ENCODE measurements at regions not wholly inside any gene's neighbourhood (a gene's known extent, or its start where the extent isn't known, plus 50 kb on each side); places are given as distances from the start of the nearest gene placed in this dataset.

DNA sequence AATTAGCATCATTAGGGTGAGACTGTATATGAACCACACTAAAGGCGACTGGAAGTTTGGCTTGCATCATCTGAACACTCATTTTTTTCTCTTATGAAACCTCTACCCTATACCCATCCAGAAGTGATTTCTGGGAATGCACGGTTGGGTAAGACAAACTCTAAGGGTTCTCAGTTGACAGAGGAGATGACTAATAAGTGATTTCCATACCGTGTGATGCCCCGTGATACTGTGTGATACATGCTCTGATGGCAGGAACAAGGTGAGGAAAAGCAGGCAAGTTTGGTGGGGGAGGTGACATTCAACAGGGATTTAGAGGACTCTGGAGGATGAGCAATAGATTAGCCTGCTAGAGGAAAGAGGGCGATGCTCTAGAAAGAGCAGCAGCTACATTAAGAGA, 156.4 kb upstream of the CCL2 start:
- no peak for FAIRE-seq
- no peak for DNase-seq (ENCODE audit: insufficient read length, low spot score)

DNA sequence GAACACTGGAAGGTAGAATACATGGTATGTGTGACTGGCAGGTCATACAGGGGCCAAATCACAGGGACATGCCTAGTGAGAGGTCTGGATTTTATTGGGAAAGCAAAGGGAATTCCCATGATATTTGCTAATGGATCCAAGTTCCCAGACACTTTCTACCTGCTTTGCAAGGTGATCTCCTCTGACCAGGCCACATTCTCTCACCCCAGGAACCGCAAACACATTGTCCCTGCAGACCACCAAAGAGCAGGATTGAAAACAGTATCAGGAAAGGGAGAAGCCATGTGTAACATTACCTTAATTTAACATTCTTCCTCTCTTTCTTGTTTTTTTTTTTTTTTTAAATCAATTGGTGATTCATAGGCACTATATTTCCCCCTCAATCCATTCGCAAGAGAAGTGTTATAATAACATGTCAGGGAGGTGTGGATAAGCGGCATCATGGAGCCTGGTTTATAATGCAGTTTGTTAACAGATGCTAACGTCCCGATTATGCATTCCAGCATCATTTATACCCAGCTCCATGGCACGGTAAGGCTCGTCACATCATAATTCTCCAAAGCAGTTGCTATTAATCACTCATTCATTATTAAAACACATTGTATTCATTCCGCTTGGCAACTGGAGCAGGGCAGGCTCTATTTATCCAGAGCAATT, 155.1 kb upstream of the CCL2 start:
- FAIRE-seq: no peak
- no peak for DNase-seq (ENCODE audit: insufficient read length, low spot score)

DNA sequence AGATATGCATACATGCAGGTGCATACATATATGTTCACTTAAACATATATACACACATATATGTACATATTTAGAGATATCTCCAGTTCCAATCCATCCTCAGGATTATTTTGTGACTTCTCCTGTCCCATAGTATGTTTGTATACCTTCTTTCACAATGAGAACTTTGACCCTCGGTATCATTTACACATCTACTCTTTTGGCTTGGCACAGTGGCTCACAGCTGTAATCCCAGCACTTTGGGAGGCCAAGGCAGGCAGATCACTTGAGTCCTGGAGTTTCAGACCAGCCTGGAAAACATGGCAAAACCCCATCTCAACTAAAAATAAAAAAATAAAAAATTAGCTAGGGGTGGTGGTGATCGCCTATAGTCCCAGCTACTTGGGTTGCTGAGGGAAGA, 148.1 kb upstream of the CCL2 start:
- FAIRE-seq (no peak), DNase-seq (ENCODE audit: insufficient read length, low spot score) (no peak)

- DNase-seq (ENCODE audit: insufficient read length, low spot score): no peak
- no peak for FAIRE-seq
Observed at GRCh38 chr17:34110315-34110714, 144.8 kb upstream of the CCL2 start.

DNA sequence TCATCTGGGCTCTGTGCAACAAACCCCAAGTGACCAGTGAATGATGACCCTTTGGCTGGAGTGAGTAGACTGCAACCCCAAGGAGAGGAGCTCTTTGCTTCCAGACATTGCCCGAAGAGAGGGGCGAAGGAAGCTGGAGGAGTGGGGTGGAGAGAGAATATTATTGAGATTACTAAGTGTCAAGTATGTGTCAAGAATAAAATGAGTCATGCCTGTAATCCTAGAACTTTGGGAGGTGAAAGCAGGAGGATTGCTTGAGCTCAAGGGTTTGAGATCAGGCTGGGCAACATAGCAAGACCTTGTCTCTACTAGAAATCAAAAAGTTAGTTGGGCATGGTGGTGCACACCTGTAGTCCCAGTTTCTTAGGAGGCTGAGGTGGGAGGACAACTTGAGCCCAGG, 142.0 kb upstream of the CCL2 start:
- no peak for DNase-seq (ENCODE audit: insufficient read length, low spot score)
- no peak for FAIRE-seq

GRCh38 chr17:34114174-34114573, 140.9 kb upstream of the CCL2 start:
- FAIRE-seq (no peak), DNase-seq (ENCODE audit: insufficient read length, low spot score) (no peak)

GRCh38 chr17:34116306-34116705, 138.8 kb upstream of the CCL2 start:
- FAIRE-seq (no peak), DNase-seq (ENCODE audit: insufficient read length, low spot score) (no peak)

DNA sequence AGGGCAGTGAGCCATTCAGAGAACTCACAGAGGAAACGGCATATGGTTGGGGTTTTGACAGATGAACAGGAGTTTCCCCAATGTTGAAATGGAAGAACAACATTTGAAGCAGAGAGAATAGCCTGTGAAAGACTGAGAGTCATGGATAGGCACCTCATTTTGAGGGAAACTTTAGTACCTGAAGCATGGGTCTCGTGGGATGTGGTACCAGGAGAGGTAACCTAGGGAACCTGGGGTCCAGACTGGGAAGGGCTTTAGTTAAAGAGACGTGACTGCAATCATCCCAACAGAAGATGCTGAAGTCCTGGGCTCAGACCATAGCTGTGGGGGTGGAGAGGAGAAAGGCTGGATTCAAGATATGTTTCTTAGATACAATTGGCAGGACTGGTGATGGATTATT, 137.8 kb upstream of the CCL2 start:
- DNase-seq (ENCODE audit: insufficient read length, low spot score) (no peak), FAIRE-seq (no peak)

DNA sequence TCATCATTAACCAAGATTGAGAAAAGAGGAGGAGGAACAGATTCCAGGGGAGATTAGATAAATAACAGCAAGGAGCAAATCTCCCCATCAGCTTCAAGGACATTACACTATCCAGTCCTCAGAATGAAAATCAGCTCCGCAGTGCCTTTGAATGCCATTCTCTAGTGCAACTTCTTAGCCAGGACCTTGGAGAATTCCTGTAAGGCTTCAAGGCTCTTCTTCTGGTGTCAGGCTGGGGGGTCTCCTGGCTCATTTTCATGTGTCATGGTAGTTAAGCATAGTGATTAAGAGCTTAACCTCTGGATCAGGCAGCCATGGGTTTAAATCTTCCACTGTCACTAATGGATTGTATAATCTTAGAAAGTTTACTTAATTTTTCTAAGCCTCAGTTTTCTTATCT, 137.3 kb upstream of the CCL2 start:
- DNase-seq (ENCODE audit: insufficient read length, low spot score): no peak
- no peak for FAIRE-seq

DNA sequence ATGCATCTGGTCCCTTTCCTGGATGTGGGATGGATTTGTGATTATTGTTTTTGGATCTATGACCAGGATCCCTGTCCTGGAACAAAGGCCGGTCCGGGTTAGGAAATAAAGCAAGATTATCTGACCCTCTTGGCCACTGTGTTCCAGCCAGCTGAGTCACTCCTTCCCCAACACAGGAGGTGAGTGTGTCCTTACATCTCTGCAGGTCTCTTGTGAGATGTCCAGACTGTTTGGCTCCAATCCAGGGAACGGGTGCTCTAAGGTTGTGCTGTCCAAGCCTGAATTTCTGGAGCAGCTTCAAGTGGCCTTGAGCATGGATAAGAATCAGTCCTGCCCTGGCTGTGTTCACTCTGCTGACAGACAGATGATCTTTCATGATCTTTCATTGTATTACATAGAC, 136.5 kb upstream of the CCL2 start:
- no peak for DNase-seq (ENCODE audit: insufficient read length, low spot score)
- FAIRE-seq: no peak

DNA sequence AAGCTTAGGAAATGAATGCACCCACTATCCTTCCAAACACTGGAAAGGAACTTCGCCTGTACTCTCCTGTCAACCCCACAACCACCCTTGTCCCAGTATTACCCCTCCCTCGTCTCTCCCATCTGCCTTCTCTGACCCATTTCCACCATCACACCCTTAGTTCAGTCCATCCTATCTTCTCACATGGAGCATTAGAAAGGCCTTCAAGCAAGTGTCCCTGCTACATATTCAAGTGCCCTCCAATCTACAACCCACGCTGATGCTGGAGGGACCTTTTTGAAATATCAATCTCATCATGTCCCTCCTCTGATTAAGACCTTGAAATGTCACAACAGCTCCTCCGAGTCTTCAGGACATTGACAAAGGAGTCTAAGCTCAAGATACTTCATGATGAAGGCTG, 133.8 kb upstream of the CCL2 start:
- DNase-seq (ENCODE audit: insufficient read length, low spot score): no peak
- no peak for FAIRE-seq

DNA sequence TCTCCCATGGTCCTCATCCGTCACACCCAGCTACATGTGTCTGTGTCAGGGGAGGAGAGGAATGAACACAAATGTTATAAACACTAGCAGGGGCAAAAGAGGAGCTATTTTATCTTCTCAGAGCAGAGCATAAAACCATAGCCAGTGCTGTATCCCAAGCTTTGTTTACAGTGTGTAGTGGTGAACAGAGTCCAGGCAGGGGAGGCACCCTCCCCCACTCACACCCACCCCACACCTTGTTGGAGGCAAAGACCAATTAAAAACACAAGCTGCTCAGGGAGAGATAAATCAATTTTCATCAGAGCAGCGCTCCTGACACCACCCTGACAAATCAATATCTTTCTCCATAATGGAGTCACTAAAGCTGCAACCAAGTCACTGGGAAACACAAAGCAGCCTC, 132.6 kb upstream of the CCL2 start:
- DNase-seq (ENCODE audit: insufficient read length, low spot score): no peak

DNA sequence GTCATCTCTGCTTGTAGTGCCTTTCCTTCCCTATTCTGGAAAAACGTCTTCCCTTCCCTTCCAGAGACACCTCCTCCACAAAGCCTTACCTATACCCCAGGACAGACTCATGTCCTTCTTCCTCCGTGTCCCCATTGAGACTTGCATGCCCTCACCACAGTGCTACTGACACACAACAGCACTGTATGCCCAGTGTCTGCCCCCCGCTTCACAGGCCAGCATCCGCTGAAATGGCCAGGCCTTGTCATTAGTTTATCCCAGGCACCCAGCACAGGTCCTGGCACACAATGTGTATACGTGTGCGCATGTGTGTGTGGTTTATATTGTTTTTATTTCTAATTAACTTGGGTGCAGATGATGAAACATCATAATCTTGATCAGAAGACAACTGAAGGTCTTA, 130.1 kb upstream of the CCL2 start:
- no peak for FAIRE-seq
- DNase-seq (ENCODE audit: insufficient read length, low spot score): no peak

More for the DNA sequence above, 132.6 kb upstream of the CCL2 start:
- no peak for FAIRE-seq

DNA sequence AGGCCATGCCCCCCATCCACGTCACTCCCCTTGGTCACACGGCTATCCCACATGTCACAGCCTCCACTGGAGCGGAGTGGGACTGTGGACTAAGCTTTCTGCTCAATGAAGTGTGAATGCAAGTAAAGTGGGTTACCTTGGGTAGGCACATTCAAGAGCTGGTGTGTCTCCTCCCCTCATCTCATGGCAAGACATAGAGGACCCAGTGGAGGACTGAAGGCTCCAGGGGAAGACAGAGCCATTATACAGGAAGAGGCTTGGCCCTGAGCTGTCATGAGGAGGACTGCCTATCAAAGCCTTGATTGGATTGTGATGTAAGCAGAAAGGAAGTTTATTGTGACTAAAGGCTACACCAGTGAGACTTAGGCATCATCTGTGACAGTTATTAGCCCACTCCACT, 129.2 kb upstream of the CCL2 start:
- FAIRE-seq: no peak
- no peak for DNase-seq (ENCODE audit: insufficient read length, low spot score)

GRCh38 chr17:34126496-34126895, 128.6 kb upstream of the CCL2 start:
- DNase-seq (ENCODE audit: insufficient read length, low spot score) (no peak), FAIRE-seq (no peak)

- FAIRE-seq (no peak), DNase-seq (ENCODE audit: insufficient read length, low spot score) (no peak)
Observed at GRCh38 chr17:34126965-34127364, 128.1 kb upstream of the CCL2 start.

GRCh38 chr17:34130544-34130943, 124.5 kb upstream of the CCL2 start:
- FAIRE-seq (no peak), DNase-seq (ENCODE audit: insufficient read length, low spot score) (no peak)

- FAIRE-seq (no peak), DNase-seq (ENCODE audit: insufficient read length, low spot score) (no peak)
Observed at GRCh38 chr17:34131386-34131785, 123.7 kb upstream of the CCL2 start.

DNA sequence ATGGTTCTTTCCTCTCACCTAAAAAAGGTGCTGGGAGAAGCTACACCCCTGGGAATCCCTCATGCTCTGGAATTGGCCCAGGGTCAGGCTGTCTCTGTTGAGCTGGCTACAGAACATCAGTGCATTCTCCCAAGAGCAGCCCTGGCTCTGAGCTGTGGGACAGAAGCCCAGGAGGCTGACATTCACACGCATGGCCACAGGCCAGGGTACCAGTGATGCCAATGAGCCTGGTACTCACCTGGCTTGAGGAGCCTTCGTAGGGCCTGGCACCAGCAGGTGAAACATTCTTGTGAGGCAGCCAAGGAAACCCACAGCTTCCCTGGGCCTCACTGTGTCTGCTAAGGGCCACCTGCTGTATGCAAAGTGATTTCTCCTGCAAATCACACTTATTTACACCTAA, 121.7 kb upstream of the CCL2 start:
- no peak for DNase-seq (ENCODE audit: insufficient read length, low spot score)
- no peak for FAIRE-seq

- DNase-seq (ENCODE audit: insufficient read length, low spot score) (no peak), FAIRE-seq (no peak)
Observed at GRCh38 chr17:34135841-34136240, 119.2 kb upstream of the CCL2 start.

DNA sequence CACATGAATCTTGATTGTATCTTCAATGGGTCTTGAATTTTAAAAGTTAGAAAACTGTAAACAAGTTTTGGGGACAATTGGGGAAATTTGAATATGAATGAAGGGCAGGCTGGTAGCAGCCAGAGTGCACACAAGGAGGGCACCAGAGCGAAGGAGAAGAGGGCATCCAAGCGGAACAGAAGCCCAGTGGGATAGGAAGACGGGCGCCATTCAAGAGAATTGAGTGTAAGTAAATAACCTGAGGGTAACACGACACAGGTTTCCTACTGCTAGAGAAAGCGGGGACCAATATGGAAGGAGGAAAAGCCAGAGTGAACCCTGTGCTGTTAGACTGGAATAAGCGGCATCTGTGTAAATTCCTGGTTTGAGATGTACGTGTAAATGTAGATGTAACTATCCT, 115.1 kb upstream of the CCL2 start:
- no peak for DNase-seq (ENCODE audit: insufficient read length, low spot score)
- no peak for FAIRE-seq

- DNase-seq (ENCODE audit: insufficient read length, low spot score) (no peak), FAIRE-seq (no peak)
Observed at GRCh38 chr17:34141590-34141989, 113.5 kb upstream of the CCL2 start.

- FAIRE-seq (no peak), DNase-seq (ENCODE audit: insufficient read length, low spot score) (no peak)
Observed at GRCh38 chr17:34143430-34143829, 111.7 kb upstream of the CCL2 start.

Data from HTR-8/SVneo (cell line).